ENCODE measurements at regions not wholly inside any gene's neighbourhood (a gene's known extent, or its start where the extent isn't known, plus 50 kb on each side); places are given as distances from the start of the nearest gene placed in this dataset.

GRCh38 chr1:76687307-76688175, 179.7 kb upstream of the ST6GALNAC5 start:
- peak overlapping the region; percentile 3 for H3K4me2 ChIP-seq (ENCODE audit: low read length)
- no CpG with 5 or more reads among the region's 6 CpGs for WGBS (ENCODE audit: extremely low coverage, insufficient coverage, insufficient read length)
- H2BK5ac ChIP-seq (ENCODE audit: low read depth, low read length, poor library complexity): no peak overlapping the region
- H4K12ac ChIP-seq (ENCODE audit: low read depth, low read length): no peak overlapping the region
- no peak overlapping the region for H3K9ac ChIP-seq (ENCODE audit: low read length)
- no peak overlapping the region for H3K4ac ChIP-seq (ENCODE audit: low read depth, low read length)
- no peaks in the 10 kb centered on the region for H3K79me2 ChIP-seq (ENCODE audit: control insufficient read depth, insufficient read depth, low read length, poor library complexity)
- no peak overlapping the region for H3K23ac ChIP-seq (ENCODE audit: low read length)
- peak overlapping the region; percentile 37 for H2BK120ac ChIP-seq (ENCODE audit: insufficient read depth, low read length, poor library complexity)
- peak overlapping the region; percentile 33 for H3K27ac ChIP-seq (ENCODE audit: low read depth, low read length)
- no peak overlapping the region for H4K8ac ChIP-seq (ENCODE audit: low read depth, low read length)
- DNase-seq: peak; percentile 32 to 73
- peak overlapping the region; percentile 72 for H2BK12ac ChIP-seq (ENCODE audit: low read length)
- no peaks in the 10 kb centered on the region for H3K36me3 ChIP-seq (ENCODE audit: control insufficient read depth in 1 of 2, insufficient read depth in 2 of 2, low read length in 2 of 2)
- no peak overlapping the region for H2AFZ ChIP-seq (ENCODE audit: insufficient read depth, low read length, poor library complexity)
- no peak overlapping the region for H3K4me3 ChIP-seq (ENCODE audit: low read depth, low read length)
- H3K79me1 ChIP-seq (ENCODE audit: low read length): peaks cover 5% of the 10 kb centered on the region
- no peaks in the 10 kb centered on the region for H3K27me3 ChIP-seq (ENCODE audit: insufficient read depth, low read length)
- no peak overlapping the region for H3K14ac ChIP-seq (ENCODE audit: low read length)
- peaks cover 6 to 12% of the 10 kb centered on the region in 2 experiments for H3K4me1 ChIP-seq (ENCODE audit: control insufficient read depth in 1 of 2, insufficient read depth in 2 of 2, low read length in 2 of 2)
- no peak overlapping the region for H3K18ac ChIP-seq (ENCODE audit: low read length)
- no peak overlapping the region for H2AK5ac ChIP-seq (ENCODE audit: low read length)
- no peaks in the 10 kb centered on the region for H3K9me3 ChIP-seq (ENCODE audit: insufficient read depth, low read depth, low read length)
- H4K91ac ChIP-seq (ENCODE audit: low read depth, low read length): no peak overlapping the region

GRCh38 chr1:76690766-76691165, 176.5 kb upstream of the ST6GALNAC5 start:
- no peak overlapping the region for H3K4me3 ChIP-seq (ENCODE audit: low read depth, low read length)
- H3K14ac ChIP-seq (ENCODE audit: low read length): no peak overlapping the region
- no CpG with 5 or more reads among the region's 3 CpGs for WGBS (ENCODE audit: extremely low coverage, insufficient coverage, insufficient read length)
- no peaks in the 10 kb centered on the region for H3K27me3 ChIP-seq (ENCODE audit: insufficient read depth, low read length)
- H3K79me2 ChIP-seq (ENCODE audit: control insufficient read depth, insufficient read depth, low read length, poor library complexity): no peaks in the 10 kb centered on the region
- peaks cover 6 to 12% of the 10 kb centered on the region in 2 experiments for H3K4me1 ChIP-seq (ENCODE audit: control insufficient read depth in 1 of 2, insufficient read depth in 2 of 2, low read length in 2 of 2)
- no peak overlapping the region for H3K18ac ChIP-seq (ENCODE audit: low read length)
- no peak overlapping the region for H4K8ac ChIP-seq (ENCODE audit: low read depth, low read length)
- H4K91ac ChIP-seq (ENCODE audit: low read depth, low read length): no peak overlapping the region
- H2AFZ ChIP-seq (ENCODE audit: insufficient read depth, low read length, poor library complexity): no peak overlapping the region
- H2BK120ac ChIP-seq (ENCODE audit: insufficient read depth, low read length, poor library complexity): no peak overlapping the region
- no peak overlapping the region for H3K23ac ChIP-seq (ENCODE audit: low read length)
- H3K79me1 ChIP-seq (ENCODE audit: low read length): peaks cover 5% of the 10 kb centered on the region
- H3K27ac ChIP-seq (ENCODE audit: low read depth, low read length): no peak overlapping the region
- H3K36me3 ChIP-seq (ENCODE audit: control insufficient read depth in 1 of 2, insufficient read depth in 2 of 2, low read length in 2 of 2): no peaks in the 10 kb centered on the region
- no peak overlapping the region for H2BK5ac ChIP-seq (ENCODE audit: low read depth, low read length, poor library complexity)
- peaks cover 2% of the 10 kb centered on the region for H3K9me3 ChIP-seq (ENCODE audit: insufficient read depth, low read depth, low read length)
- peak in 1 of 2 donors; percentile 24 for DNase-seq
- no peak overlapping the region for H2AK5ac ChIP-seq (ENCODE audit: low read length)
- H2BK12ac ChIP-seq (ENCODE audit: low read length): no peak overlapping the region
- H4K12ac ChIP-seq (ENCODE audit: low read depth, low read length): no peak overlapping the region
- no peak overlapping the region for H3K4ac ChIP-seq (ENCODE audit: low read depth, low read length)
- no peak overlapping the region for H3K4me2 ChIP-seq (ENCODE audit: low read length)
- H3K9ac ChIP-seq (ENCODE audit: low read length): no peak overlapping the region

GRCh38 chr1:76695535-76695934, 171.7 kb upstream of the ST6GALNAC5 start:
- no peak overlapping the region for H2BK5ac ChIP-seq (ENCODE audit: low read depth, low read length, poor library complexity)
- no peaks in the 10 kb centered on the region for H3K79me1 ChIP-seq (ENCODE audit: low read length)
- no peaks in the 10 kb centered on the region for H3K79me2 ChIP-seq (ENCODE audit: control insufficient read depth, insufficient read depth, low read length, poor library complexity)
- no peak overlapping the region for H3K9ac ChIP-seq (ENCODE audit: low read length)
- no CpG with 5 or more reads among the region's 2 CpGs for WGBS (ENCODE audit: extremely low coverage, insufficient coverage, insufficient read length)
- H3K9me3 ChIP-seq (ENCODE audit: insufficient read depth, low read depth, low read length): peaks cover 2% of the 10 kb centered on the region
- H3K4me2 ChIP-seq (ENCODE audit: low read length): no peak overlapping the region
- no peaks in the 10 kb centered on the region for H3K36me3 ChIP-seq (ENCODE audit: control insufficient read depth in 1 of 2, insufficient read depth in 2 of 2, low read length in 2 of 2)
- H2AK5ac ChIP-seq (ENCODE audit: low read length): no peak overlapping the region
- H3K18ac ChIP-seq (ENCODE audit: low read length): no peak overlapping the region
- no peak overlapping the region for H3K4ac ChIP-seq (ENCODE audit: low read depth, low read length)
- H3K4me3 ChIP-seq (ENCODE audit: low read depth, low read length): no peak overlapping the region
- no peak overlapping the region for H2BK120ac ChIP-seq (ENCODE audit: insufficient read depth, low read length, poor library complexity)
- H3K23ac ChIP-seq (ENCODE audit: low read length): no peak overlapping the region
- peaks cover 0 to 1% of the 10 kb centered on the region in 2 experiments for H3K4me1 ChIP-seq (ENCODE audit: control insufficient read depth in 1 of 2, insufficient read depth in 2 of 2, low read length in 2 of 2)
- H2AFZ ChIP-seq (ENCODE audit: insufficient read depth, low read length, poor library complexity): no peak overlapping the region
- DNase-seq: no peak
- no peak overlapping the region for H4K91ac ChIP-seq (ENCODE audit: low read depth, low read length)
- no peak overlapping the region for H4K8ac ChIP-seq (ENCODE audit: low read depth, low read length)
- H3K14ac ChIP-seq (ENCODE audit: low read length): no peak overlapping the region
- no peaks in the 10 kb centered on the region for H3K27me3 ChIP-seq (ENCODE audit: insufficient read depth, low read length)
- H2BK12ac ChIP-seq (ENCODE audit: low read length): no peak overlapping the region
- no peak overlapping the region for H3K27ac ChIP-seq (ENCODE audit: low read depth, low read length)
- H4K12ac ChIP-seq (ENCODE audit: low read depth, low read length): no peak overlapping the region

- H2BK5ac ChIP-seq (ENCODE audit: low read depth, low read length, poor library complexity): no peak overlapping the region
- no peak overlapping the region for H3K4me3 ChIP-seq (ENCODE audit: low read depth, low read length)
- H3K27me3 ChIP-seq (ENCODE audit: insufficient read depth, low read length): no peaks in the 10 kb centered on the region
- no peak overlapping the region for H3K4ac ChIP-seq (ENCODE audit: low read depth, low read length)
- no peaks in the 10 kb centered on the region for H3K4me1 ChIP-seq (ENCODE audit: control insufficient read depth in 1 of 2, insufficient read depth in 2 of 2, low read length in 2 of 2)
- WGBS (ENCODE audit: extremely low coverage, insufficient coverage, insufficient read length): no CpG with 5 or more reads among the region's 3 CpGs
- H2BK120ac ChIP-seq (ENCODE audit: insufficient read depth, low read length, poor library complexity): no peak overlapping the region
- no peaks in the 10 kb centered on the region for H3K79me2 ChIP-seq (ENCODE audit: control insufficient read depth, insufficient read depth, low read length, poor library complexity)
- H3K9me3 ChIP-seq (ENCODE audit: insufficient read depth, low read depth, low read length): peaks cover 2% of the 10 kb centered on the region
- no peak overlapping the region for H3K4me2 ChIP-seq (ENCODE audit: low read length)
- no peak overlapping the region for H4K91ac ChIP-seq (ENCODE audit: low read depth, low read length)
- H3K79me1 ChIP-seq (ENCODE audit: low read length): no peaks in the 10 kb centered on the region
- no peak overlapping the region for H2AK5ac ChIP-seq (ENCODE audit: low read length)
- no peak overlapping the region for H3K18ac ChIP-seq (ENCODE audit: low read length)
- no peak overlapping the region for H4K8ac ChIP-seq (ENCODE audit: low read depth, low read length)
- H4K12ac ChIP-seq (ENCODE audit: low read depth, low read length): no peak overlapping the region
- no peak overlapping the region for H3K14ac ChIP-seq (ENCODE audit: low read length)
- no peaks in the 10 kb centered on the region for H3K36me3 ChIP-seq (ENCODE audit: control insufficient read depth in 1 of 2, insufficient read depth in 2 of 2, low read length in 2 of 2)
- no peak overlapping the region for H3K9ac ChIP-seq (ENCODE audit: low read length)
- no peak overlapping the region for H2BK12ac ChIP-seq (ENCODE audit: low read length)
- no peak overlapping the region for H2AFZ ChIP-seq (ENCODE audit: insufficient read depth, low read length, poor library complexity)
- no peak overlapping the region for H3K23ac ChIP-seq (ENCODE audit: low read length)
- no peak for DNase-seq
- no peak overlapping the region for H3K27ac ChIP-seq (ENCODE audit: low read depth, low read length)
Measured at GRCh38 chr1:76697361-76697760, 169.9 kb upstream of the ST6GALNAC5 start.

All from trophoblast cell (in vitro differentiated cells and primary cell).